ENCODE measurements at regions not wholly inside any gene's neighbourhood (a gene's known extent, or its start where the extent isn't known, plus 50 kb on each side); places are given as distances from the start of the nearest gene placed in this dataset.

- H3K4me3 ChIP-seq (ENCODE audit: insufficient read depth, low read depth, low read length) = no peak overlapping the region
- H2BK5ac ChIP-seq (ENCODE audit: low read depth, low read length, poor library complexity, severe bottlenecking) = no peak overlapping the region
- no peak overlapping the region for H3K4me2 ChIP-seq (ENCODE audit: low read depth, low read length)
- H3K36me3 ChIP-seq (ENCODE audit: control insufficient read depth, insufficient read depth, low read length) = no peaks in the 10 kb centered on the region
- H3K4me1 ChIP-seq (ENCODE audit: control insufficient read depth, insufficient read depth, low read length) = no peaks in the 10 kb centered on the region
- no peak overlapping the region for H2BK15ac ChIP-seq (ENCODE audit: low read depth, low read length)
- intact Hi-C loops (cut with micrococcal nuclease) = no loop called here
- H3K27me3 ChIP-seq (ENCODE audit: control insufficient read depth, insufficient read depth, low read length) = peaks cover 2% of the 10 kb centered on the region; the same call in 1 of the 2 replicates
- in situ Hi-C loops (cut with MboI; ENCODE audit: low sequenced_read_pairs) = loop anchor here (5.0 kb wide), 1 partner anchor 464 kb away; no protein-coding TSS in a partner anchor
- no peak overlapping the region for H3K14ac ChIP-seq (replicated peaks; ENCODE audit: low read depth, low read length)
- no TSS peak for BruUV-seq (replicated peaks)
- no peak overlapping the region for H3K23ac ChIP-seq (ENCODE audit: low read depth, low read length)
- H3K9me3 ChIP-seq (ENCODE audit: control insufficient read depth, insufficient read depth, low read length) = no peaks in the 10 kb centered on the region
- no peaks in the 10 kb centered on the region for H3K79me1 ChIP-seq (ENCODE audit: low read depth in 1 of 2, low read length in 2 of 2)
- H2AK9ac ChIP-seq (replicated peaks; ENCODE audit: low read depth, low read length, poor library complexity) = no peak overlapping the region
- H3K9ac ChIP-seq (ENCODE audit: low read depth, low read length) = no peak overlapping the region
- ATAC-seq (ENCODE audit: low read depth) (no peak), DNase-seq (no peak)
- no peak overlapping the region for H2BK20ac ChIP-seq (ENCODE audit: low read depth, low read length)
- no peak overlapping the region for H2AK5ac ChIP-seq (ENCODE audit: low read depth, low read length)
- no peaks in the 10 kb centered on the region for H3K9me1 ChIP-seq (ENCODE audit: insufficient read depth, low read length)
- no peak overlapping the region for H4K8ac ChIP-seq (ENCODE audit: low read depth in 2 of 2, low read length in 2 of 2)
- H3K4ac ChIP-seq (ENCODE audit: low read depth, low read length) = no peak overlapping the region
- ChIA-PET CTCF (no interaction called here), POLR2A (ENCODE audit: unreplicated experiment) (no interaction called here)
- H4K20me1 ChIP-seq (ENCODE audit: insufficient read depth, low read length) = no peaks in the 10 kb centered on the region
- no peak overlapping the region for H2BK120ac ChIP-seq (ENCODE audit: low read depth, low read length)
- no peak overlapping the region for H3K56ac ChIP-seq (ENCODE audit: extremely low read depth, insufficient read depth, low read length)
- H4K91ac ChIP-seq (ENCODE audit: insufficient read depth, low read depth, low read length) = no peak overlapping the region
- dilution Hi-C loops (cut with HindIII; ENCODE audit: low sequenced_read_pairs, unreplicated experiment) = no loop called here
- no peak overlapping the region for H2AFZ ChIP-seq (replicated peaks; ENCODE audit: low read length, poor library complexity)
- H3K18ac ChIP-seq (ENCODE audit: low read depth, low read length) = no peak overlapping the region
- no peak for TF ChIP-seq ELK1 (IDR thresholded peaks at IDR 0.05; ENCODE audit: borderline replicate concordance, low read depth, low read length)
- TF ChIP-seq RCOR1 (IDR thresholded peaks at IDR 0.05; ENCODE audit: insufficient replicate concordance, low read length) = no peak
- no peak for TF ChIP-seq CTCF (conservative IDR thresholded peaks at IDR 0.05; ENCODE audit: low read depth, low read length)
- TF ChIP-seq MAZ (IDR thresholded peaks at IDR 0.05; ENCODE audit: borderline replicate concordance, low read depth, low read length) = no peak
- TF ChIP-seq RFX5 (IDR thresholded peaks at IDR 0.05; ENCODE audit: low read depth, low read length) = no peak
- no peak for TF ChIP-seq MAFK (IDR thresholded peaks at IDR 0.05; ENCODE audit: low read depth, low read length)
- no peak for TF ChIP-seq CEBPB (IDR thresholded peaks at IDR 0.05; ENCODE audit: low read depth, low read length)
- no peak for TF ChIP-seq BHLHE40 (IDR thresholded peaks at IDR 0.05; ENCODE audit: low read depth, low read length)
- no peak for TF ChIP-seq CHD1 (IDR thresholded peaks at IDR 0.05; ENCODE audit: low read depth, low read length)
- TF ChIP-seq NFE2L2 (IDR thresholded peaks at IDR 0.05; ENCODE audit: low read depth, low read length) = no peak
- no peak for TF ChIP-seq FOS (IDR thresholded peaks at IDR 0.05; ENCODE audit: low read depth, low read length)
- no peak for TF ChIP-seq SMC3 (IDR thresholded peaks at IDR 0.05; ENCODE audit: low read depth, low read length)
- TF ChIP-seq MXI1 (IDR thresholded peaks at IDR 0.05; ENCODE audit: borderline replicate concordance, low read depth, low read length) = no peak
- no peak for TF ChIP-seq RAD21 (IDR thresholded peaks at IDR 0.05; ENCODE audit: low read length)
- TF ChIP-seq POLR2A (IDR thresholded peaks at IDR 0.05; ENCODE audit: low read depth, low read length) = no peak
- no peak overlapping the region for H4K5ac ChIP-seq (ENCODE audit: low read depth, low read length)
- no peak overlapping the region for H3K27ac ChIP-seq (ENCODE audit: insufficient read depth, low read length)
- WGBS, 2 experiments (ENCODE audit: extremely low coverage in 2 of 2, insufficient read length in 1 of 2) = 96% methylated on average over 4 of the region's 8 CpGs; no CpG with 5 or more reads in 1 of the 2 experiments
Observed at GRCh38 chr10:27356738-27357137, 116.1 kb upstream of the ACBD5 start.
